ENCODE measurements at regions not wholly inside any gene's neighbourhood (a gene's known extent, or its start where the extent isn't known, plus 50 kb on each side); places are given as distances from the start of the nearest gene placed in this dataset.

DNA sequence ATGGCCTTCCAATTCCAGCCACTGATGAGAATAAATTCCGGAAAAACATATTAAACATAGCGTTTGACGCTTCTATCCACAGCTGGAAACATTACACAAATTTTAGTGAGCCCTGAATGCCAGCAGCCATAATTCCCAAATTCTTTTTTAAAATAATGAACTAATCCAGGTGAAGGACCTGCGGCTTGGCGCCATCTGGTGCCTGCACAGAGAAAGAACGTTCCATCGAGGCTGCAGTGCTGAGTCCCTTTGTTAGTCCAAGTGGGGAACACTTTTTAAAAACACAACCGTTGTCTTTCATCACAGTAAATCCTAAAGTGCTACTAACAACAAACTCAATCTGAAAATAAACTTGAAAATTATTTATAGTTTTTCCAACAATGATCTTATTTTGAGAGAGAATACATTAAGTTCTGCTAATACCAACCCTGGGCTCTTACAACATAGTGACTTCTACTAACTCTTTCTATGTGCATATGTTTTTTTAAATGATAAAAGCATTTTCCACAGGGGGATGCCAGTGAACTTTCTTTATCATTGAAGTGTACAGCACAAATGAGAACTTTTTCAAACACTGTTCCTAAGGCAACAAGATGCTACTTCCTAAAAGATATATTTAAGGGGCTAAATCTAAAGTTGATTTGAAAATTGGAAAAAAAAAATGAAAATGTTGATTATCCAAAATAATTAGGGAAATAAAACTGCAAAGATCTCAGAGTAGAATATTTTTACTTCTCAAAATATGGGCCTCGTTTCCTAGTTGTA lies 166.9 kb upstream of the RNF32 start:
- TF ChIP-seq SP1 (IDR thresholded peaks at IDR 0.05) (no peak), CTBP1 (IDR thresholded peaks at IDR 0.05; ENCODE audit: borderline replicate concordance) (no peak), SUZ12 (IDR thresholded peaks at IDR 0.05) (no peak), LEF1 (IDR thresholded peaks at IDR 0.05; ENCODE audit: borderline replicate concordance) (no peak), BHLHE40 (IDR thresholded peaks at IDR 0.05; ENCODE audit: borderline replicate concordance) (no peak), ZNF384 (IDR thresholded peaks at IDR 0.05) (no peak), FOXK2 (IDR thresholded peaks at IDR 0.05) (no peak), FOXM1 (IDR thresholded peaks at IDR 0.05; ENCODE audit: borderline replicate concordance) (no peak)
